IPS-20b (cell line): ENCODE measurements at regions not wholly inside any gene's neighbourhood (a gene's known extent, or its start where the extent isn't known, plus 50 kb on each side); places are given as distances from the start of the nearest gene placed in this dataset.
"Not testable (repeated sequence)": the region's sequence is repeated elsewhere in the genome, so short reads cannot be mapped to it uniquely, and the experiment has no call there.

ENCODE experiments used
- H3K27ac ChIP-seq: one replicate; pipeline ENCODE4 v1.5.1; 2013; ENCODE audit warnings: low read length
- H3K27me3 ChIP-seq: 2 replicates; pipeline ENCODE4 v1.6.1; 2013; ENCODE audit warnings: mild to moderate bottlenecking, low read length, inconsistent platforms; ENCODE audit not compliant: insufficient read depth
- H3K36me3 ChIP-seq: 2 replicates; pipeline ENCODE4 v1.6.1; 2013; ENCODE audit warnings: low read depth, mild to moderate bottlenecking, inconsistent platforms, low read length, moderate library complexity; ENCODE audit not compliant: insufficient read depth
- H3K4me1 ChIP-seq: 2 replicates; pipeline ENCODE4 v1.6.1; 2013; ENCODE audit warnings: mild to moderate bottlenecking, control low read depth, inconsistent platforms, low read length, moderate library complexity; ENCODE audit not compliant: insufficient read depth
- H3K4me3 ChIP-seq: 2 replicates; pipeline ENCODE4 v1.5.1; 2013; ENCODE audit warnings: mild to moderate bottlenecking, low read length, inconsistent platforms
- H3K9ac ChIP-seq: 2 replicates; pipeline ENCODE4 v1.6.1; 2013; ENCODE audit warnings: low read depth, mild to moderate bottlenecking, inconsistent platforms, low read length, moderate library complexity
- H3K9me3 ChIP-seq: 2 replicates; pipeline ENCODE4 v1.6.1; 2013; ENCODE audit warnings: mild to moderate bottlenecking, low read depth, low read length, inconsistent platforms; ENCODE audit not compliant: insufficient read depth

DNA sequence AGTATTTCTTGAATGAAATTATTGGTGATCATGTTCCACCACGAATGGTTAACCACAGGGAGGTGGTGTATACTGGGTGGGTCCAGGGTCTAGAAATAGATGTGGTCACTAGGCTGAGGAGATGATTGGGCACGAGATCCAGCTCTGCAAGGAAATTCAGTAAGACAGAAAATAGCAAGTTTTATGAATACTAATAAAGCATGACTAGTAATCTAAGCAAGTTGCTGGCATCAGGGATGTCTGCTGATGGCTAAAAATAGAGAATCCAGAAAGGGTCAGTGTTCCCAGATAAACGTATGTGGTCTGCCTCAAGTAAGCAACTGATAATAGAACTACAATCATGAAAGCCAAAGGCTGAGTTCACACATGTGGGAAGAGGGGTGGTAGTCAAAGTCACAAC, 108.3 kb upstream of the FRMD4B start:
- H3K27ac ChIP-seq, result no peak overlapping the region
- no peak overlapping the region for H3K9ac ChIP-seq
- H3K36me3 ChIP-seq, result no peaks in the 10 kb centered on the region
- H3K4me1 ChIP-seq, result peaks cover 15% of the 10 kb centered on the region; the same call in 1 of the 2 replicates
- H3K4me3 ChIP-seq, result no peak overlapping the region
- peaks cover 5% of the 10 kb centered on the region; the same call in 1 of the 2 replicates for H3K27me3 ChIP-seq
- no peaks in the 10 kb centered on the region for H3K9me3 ChIP-seq

DNA sequence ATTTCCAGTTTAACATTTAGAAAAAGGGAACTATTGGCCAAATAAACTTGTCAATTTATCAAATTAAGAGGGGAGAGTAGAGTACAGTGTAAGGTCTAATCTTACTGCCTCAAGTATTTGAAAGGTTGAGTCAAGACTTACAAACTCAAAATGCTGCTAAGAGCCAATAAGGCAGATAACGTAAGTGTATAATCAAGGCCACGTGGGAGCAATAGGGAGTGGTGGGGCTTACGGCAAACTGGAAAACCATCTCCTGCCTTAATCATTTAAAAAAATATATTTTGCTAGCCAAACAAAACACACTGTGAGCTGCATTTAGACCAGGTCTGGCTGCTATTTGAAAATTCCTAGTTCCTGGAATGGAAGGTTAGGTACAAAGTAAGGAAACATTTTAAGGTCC, 107.3 kb upstream of the FRMD4B start:
- no peaks in the 10 kb centered on the region for H3K9me3 ChIP-seq
- H3K4me1 ChIP-seq, result peaks cover 15% of the 10 kb centered on the region; the same call in 1 of the 2 replicates
- no peak overlapping the region for H3K4me3 ChIP-seq
- H3K9ac ChIP-seq, result no peak overlapping the region
- H3K27ac ChIP-seq, result no peak overlapping the region
- H3K36me3 ChIP-seq, result no peaks in the 10 kb centered on the region
- H3K27me3 ChIP-seq, result peaks cover 5% of the 10 kb centered on the region; the same call in 1 of the 2 replicates

DNA sequence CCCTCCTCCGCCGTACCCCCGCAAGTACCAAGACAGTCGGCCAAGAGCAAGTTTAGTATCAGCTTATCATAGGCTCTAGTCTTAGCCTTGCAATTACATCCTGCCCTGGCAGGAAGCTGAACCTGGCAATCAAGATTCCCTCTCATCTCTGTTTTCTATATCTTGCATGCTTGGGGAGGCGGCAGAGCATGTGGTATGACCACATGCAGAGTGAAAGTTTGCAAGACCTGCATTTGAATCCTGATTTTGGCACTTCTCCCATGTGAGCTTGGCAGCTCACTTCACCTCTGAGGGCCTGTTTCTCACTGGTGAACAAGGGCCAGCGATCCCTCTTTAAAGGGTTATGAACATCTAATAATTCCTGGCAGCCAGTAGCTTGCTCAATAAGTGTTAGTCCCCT, 106.1 kb upstream of the FRMD4B start:
- Histone ChIP-seq H3K27ac (no peak overlapping the region), H3K4me3 (no peak overlapping the region), H3K36me3 (no peaks in the 10 kb centered on the region), H3K9me3 (no peaks in the 10 kb centered on the region), H3K27me3 (peaks cover 5% of the 10 kb centered on the region; the same call in 1 of the 2 replicates), H3K4me1 (peaks cover 15% of the 10 kb centered on the region; the same call in 1 of the 2 replicates), H3K9ac (no peak overlapping the region)

DNA sequence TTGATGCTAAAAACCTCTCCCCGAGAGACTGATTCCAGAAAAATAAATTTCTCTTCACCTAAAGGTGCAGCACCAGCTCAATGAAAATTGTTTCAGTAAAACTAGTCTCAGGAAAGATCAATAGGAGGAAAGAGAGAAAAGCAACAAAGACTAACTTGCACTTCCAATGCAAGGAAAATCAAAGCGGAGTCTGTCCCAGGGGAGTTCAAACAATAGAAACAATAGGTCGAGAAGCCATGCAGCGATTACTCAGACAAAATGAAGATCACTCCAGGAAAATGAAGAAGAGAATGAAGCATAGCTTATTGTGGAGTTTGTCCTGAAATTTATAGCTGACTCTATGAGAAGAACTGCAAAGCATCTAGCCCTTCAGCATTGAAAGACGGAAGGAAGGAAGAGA, 105.1 kb upstream of the FRMD4B start:
- H3K27ac ChIP-seq, result no peak overlapping the region
- H3K9ac ChIP-seq, result no peak overlapping the region

DNA sequence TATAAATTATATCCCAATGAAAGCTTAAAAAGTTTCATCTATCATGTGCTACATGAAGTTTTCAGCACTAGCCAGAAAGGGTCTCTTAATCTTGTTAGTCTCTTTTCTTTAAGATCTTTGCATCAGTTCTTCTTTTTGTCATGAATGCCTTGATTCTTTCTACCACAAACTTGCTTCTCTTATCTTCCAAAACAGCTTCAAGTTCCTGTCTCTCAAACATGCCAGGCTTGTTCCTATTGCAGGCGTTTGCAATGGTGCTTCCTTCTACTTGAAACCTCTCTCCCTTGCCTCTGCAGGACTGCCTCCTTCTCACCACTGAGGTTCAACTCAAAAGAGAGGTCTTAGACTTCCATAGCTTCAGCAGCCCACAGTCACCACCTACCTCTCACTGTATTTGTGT, 104.3 kb upstream of the FRMD4B start:
- Histone ChIP-seq H3K36me3 (no peaks in the 10 kb centered on the region), H3K9ac (no peak overlapping the region), H3K27ac (no peak overlapping the region), H3K9me3 (no peaks in the 10 kb centered on the region), H3K4me1 (peaks cover 15% of the 10 kb centered on the region; the same call in 1 of the 2 replicates), H3K4me3 (no peak overlapping the region), H3K27me3 (peaks cover 5% of the 10 kb centered on the region; the same call in 1 of the 2 replicates)

More for the DNA sequence above, 105.1 kb upstream of the FRMD4B start:
- H3K27me3 ChIP-seq, result peaks cover 5% of the 10 kb centered on the region; the same call in 1 of the 2 replicates
- H3K9me3 ChIP-seq, result no peaks in the 10 kb centered on the region
- H3K36me3 ChIP-seq, result no peaks in the 10 kb centered on the region
- H3K4me3 ChIP-seq, result no peak overlapping the region
- H3K4me1 ChIP-seq, result peaks cover 15% of the 10 kb centered on the region; the same call in 1 of the 2 replicates

DNA sequence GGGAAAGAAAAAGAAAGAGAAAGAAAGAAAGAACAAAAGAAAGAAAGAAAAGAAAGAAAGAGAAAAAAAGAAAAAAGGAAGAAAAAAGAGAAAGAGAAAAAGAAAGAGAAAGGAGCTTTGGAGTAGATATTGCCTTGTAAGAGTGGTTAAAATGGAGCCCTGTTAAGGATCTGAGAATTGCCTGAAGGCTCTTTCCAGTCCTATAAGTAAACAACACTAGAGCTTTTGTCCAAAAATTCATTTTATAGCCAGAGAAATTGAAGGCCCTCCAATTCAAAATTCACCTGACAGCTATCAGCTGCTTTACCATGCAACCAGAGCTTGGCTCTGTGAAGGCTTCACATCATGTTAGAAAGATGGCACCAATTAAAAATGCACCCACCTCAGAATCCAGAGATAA, 102.1 kb upstream of the FRMD4B start:
- Histone ChIP-seq H3K27ac (no peak overlapping the region), H3K27me3 (peaks cover 5% of the 10 kb centered on the region; the same call in 1 of the 2 replicates), H3K4me1 (peaks cover 15% of the 10 kb centered on the region; the same call in 1 of the 2 replicates), H3K36me3 (no peaks in the 10 kb centered on the region), H3K9me3 (no peaks in the 10 kb centered on the region), H3K4me3 (no peak overlapping the region), H3K9ac (no peak overlapping the region)

DNA sequence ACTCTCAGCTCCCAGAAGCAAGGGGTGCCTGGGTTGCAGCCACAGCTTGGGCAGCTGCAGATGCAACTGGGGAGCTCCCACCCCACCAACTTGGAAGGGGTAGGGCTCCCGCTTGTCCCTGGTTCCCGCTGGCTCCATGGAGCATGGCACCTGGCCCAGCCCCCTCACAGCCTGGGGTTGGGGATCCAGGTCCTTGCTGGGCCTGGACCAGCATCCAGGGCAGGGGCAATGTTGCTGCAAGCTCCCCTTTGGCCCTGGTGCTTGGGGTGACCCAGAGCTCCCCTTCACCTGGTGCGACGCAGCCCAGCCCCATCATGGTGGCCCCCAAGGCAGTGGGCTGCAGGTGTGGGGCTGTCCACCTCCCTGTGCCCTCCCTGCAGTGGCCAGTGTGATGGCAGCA, 99.6 kb upstream of the FRMD4B start:
- no peak overlapping the region for H3K4me3 ChIP-seq
- H3K4me1 ChIP-seq, result peaks cover 3% of the 10 kb centered on the region; the same call in 1 of the 2 replicates
- H3K9me3 ChIP-seq, result peaks cover 12% of the 10 kb centered on the region; the same call in 1 of the 2 replicates
- H3K27ac ChIP-seq, result no peak overlapping the region
- H3K27me3 ChIP-seq, result no peaks in the 10 kb centered on the region
- no peaks in the 10 kb centered on the region for H3K36me3 ChIP-seq
- no peak overlapping the region for H3K9ac ChIP-seq

DNA sequence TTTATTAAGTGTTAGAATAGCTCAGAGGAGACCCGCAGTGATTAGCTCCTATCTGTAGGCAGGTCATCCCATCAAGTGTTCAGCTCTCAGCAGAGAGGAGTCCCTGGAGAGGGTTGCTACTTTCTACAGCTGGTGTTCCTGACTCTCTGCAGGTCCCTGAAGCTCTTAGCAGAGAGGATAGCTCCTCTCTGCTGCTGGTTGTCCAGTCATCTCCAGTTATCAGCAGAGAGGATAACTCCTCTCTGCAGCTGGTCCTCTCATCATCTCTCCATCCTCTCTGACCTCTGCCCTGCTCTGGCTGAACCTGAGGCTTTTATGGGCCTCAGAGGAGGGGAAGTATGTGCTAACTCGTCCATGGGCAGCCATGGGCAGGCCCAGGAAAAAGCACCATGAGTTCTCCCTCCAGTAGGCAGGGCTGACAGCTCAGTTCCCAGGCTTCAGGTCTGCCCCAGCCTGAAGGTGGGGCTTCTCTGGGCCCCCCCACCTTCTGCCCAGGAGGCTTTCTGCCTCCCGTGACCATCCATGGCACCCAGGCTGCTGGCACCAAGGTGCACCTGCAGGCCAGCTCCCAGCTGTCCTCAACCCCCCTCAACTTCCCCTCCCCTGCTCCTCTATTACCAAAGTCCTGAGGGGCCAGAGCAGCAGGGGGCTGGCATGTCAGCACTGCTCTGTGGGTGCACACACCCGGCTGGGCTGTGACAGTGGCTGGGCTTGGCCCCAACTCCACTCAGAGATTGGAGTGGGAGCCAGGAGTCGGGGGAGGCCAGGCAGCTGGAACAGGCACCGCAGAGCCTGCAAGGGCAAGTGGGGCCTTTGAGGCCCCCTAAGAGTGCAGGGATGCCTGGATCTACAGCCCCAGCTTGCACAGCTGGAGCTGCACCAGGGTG, 98.9 kb upstream of the FRMD4B start:
- Histone ChIP-seq H3K36me3 (no peaks in the 10 kb centered on the region), H3K9ac (no peak overlapping the region), H3K9me3 (peaks cover 12% of the 10 kb centered on the region; the same call in 1 of the 2 replicates), H3K27me3 (no peaks in the 10 kb centered on the region), H3K27ac (no peak overlapping the region), H3K4me3 (no peak overlapping the region), H3K4me1 (no peaks in the 10 kb centered on the region)

DNA sequence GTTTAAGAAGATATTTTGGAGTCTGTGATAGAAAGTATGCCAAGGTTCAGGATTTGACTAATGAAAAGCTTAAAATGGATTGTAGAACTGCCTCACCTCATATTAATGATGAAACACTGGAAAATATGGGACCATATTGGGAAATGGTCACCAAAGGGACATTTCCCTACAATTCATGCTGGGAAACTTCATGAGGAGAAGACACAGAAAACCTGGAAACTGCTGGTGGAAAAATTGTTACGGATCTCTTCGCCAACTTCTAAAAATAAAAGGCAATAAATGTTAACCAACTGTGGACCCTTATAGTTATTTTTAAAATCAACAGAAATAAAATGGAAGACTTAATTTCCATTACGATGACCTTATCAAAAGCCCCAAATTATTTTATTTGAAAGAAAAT, 97.6 kb upstream of the FRMD4B start:
- H3K27ac ChIP-seq, result no peak overlapping the region
- no peak overlapping the region for H3K9ac ChIP-seq
- H3K27me3 ChIP-seq, result no peaks in the 10 kb centered on the region
- H3K36me3 ChIP-seq, result no peaks in the 10 kb centered on the region
- no peaks in the 10 kb centered on the region for H3K4me1 ChIP-seq
- peaks cover 12% of the 10 kb centered on the region; the same call in 1 of the 2 replicates for H3K9me3 ChIP-seq
- H3K4me3 ChIP-seq, result no peak overlapping the region

DNA sequence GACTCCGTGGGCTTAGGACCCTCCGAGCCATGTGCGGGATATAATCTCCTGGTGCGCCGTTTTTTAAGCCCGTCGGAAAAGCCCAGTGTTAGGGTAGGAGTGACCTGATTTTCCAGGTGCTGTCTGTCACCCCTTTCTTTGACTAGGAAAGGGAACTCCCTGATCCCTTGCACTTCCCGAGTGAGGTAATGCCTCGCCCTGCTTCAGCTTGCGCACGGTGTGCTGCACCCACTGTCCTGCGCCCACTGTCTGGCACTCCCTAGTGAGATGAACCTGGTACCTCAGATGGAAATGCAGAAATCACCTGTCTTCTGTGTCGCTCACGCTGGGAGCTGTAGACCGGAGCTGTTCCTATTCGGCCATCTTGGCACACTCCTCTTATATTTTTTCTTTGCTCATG, 95.1 kb upstream of the FRMD4B start:
- not testable (repeated sequence) for H3K27ac ChIP-seq, H3K4me1 ChIP-seq, H3K36me3 ChIP-seq, H3K27me3 ChIP-seq, H3K4me3 ChIP-seq, H3K9ac ChIP-seq
- H3K9me3 ChIP-seq, result peaks cover 12% of the 10 kb centered on the region; the same call in 1 of the 2 replicates

DNA sequence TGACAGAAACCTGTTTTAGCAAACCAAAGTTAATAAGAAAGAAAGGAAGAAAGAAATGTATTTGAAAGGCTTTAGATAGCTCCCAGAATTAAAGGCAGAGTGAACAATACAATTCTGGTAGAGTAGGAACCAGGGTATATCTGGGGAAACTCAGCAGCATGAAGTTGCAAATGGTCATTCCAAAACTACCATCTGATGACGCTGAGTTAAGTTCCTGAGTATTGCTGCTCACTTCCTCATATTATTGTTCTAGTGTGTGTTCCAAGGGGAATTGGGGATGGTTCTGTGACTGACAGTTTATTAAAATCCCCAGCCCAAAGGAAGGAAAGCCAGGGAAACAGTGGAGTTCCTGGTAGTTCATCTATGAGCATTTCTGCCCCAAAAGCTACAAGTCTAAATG, 88.3 kb upstream of the FRMD4B start:
- Histone ChIP-seq H3K4me1 (no peaks in the 10 kb centered on the region), H3K36me3 (no peaks in the 10 kb centered on the region), H3K9me3 (no peaks in the 10 kb centered on the region), H3K9ac (no peak overlapping the region), H3K27ac (no peak overlapping the region), H3K4me3 (no peak overlapping the region), H3K27me3 (no peaks in the 10 kb centered on the region)

DNA sequence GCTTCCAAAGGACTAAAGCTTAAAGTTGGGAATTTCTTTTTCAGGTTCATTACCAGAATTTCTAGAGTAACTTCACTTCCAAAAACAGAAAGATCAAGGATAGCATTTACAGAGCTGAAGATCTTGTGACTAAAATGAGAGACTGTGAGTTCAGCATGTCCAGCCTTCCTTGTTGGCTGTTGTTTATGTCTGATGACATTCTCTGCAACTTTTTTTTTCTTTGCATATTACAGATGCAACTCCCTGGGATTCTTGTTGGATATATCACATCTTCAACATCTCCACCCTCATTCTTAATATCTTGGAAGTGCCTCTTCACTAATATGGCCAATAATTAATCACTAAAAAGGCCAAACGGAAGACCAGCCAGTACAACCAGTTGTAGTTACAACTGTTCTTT, 86.2 kb upstream of the FRMD4B start:
- Histone ChIP-seq H3K4me3 (no peak overlapping the region), H3K9me3 (no peaks in the 10 kb centered on the region), H3K36me3 (no peaks in the 10 kb centered on the region), H3K9ac (no peak overlapping the region), H3K27me3 (no peaks in the 10 kb centered on the region), H3K4me1 (no peaks in the 10 kb centered on the region), H3K27ac (no peak overlapping the region)
